ENCODE measurements at regions not wholly inside any gene's neighbourhood (a gene's known extent, or its start where the extent isn't known, plus 50 kb on each side); places are given as distances from the start of the nearest gene placed in this dataset.

DNA sequence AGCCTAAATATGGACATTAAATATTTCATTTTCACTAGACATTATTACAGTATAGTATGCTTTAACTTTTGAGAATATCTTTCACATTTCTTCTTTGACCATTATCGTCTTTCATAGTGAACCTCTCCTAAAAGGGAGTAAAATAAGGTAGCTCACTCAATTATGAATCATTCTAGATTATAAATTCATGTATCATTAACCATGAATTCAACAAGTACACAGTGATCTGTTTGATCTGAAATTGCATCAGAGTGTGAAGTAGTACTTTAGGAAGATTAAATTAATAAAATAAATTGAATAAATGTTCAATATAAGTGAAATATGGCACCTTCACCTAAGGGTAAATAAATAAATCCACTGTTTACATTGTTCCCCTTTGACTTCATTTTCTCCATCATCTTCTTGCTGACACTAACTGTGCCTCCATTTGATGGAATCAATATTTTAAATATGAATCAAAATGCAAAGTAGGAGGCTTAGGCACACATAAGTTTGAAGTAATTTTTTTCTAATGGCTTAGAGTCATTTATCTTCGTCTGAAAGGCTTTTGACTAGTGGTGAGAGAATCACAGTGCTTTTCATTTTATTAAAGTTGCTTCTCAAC, 174.1 kb upstream of the MDFIC2 start:
- no peaks in the 10 kb centered on the region for H3K4me1 ChIP-seq (replicated peaks in 1 of 2; ENCODE audit: control insufficient read depth in 2 of 2, insufficient read depth in 2 of 2, low read length in 2 of 2)
- DNase-seq (ENCODE audit: extremely low read depth in 1 of 4, low spot score in 3 of 4) (no peak), FAIRE-seq (no peak), ATAC-seq (no peak)
- no peaks in the 10 kb centered on the region for H3K9me3 ChIP-seq (replicated peaks; ENCODE audit: control insufficient read depth, insufficient read depth, low read depth, low read length)
- H3K36me3 ChIP-seq (ENCODE audit: control insufficient read depth, insufficient read depth, low read length), result no peaks in the 10 kb centered on the region
- no peaks in the 10 kb centered on the region for H3K27me3 ChIP-seq (ENCODE audit: control insufficient read depth in 2 of 2, insufficient read depth in 2 of 2, low read length in 2 of 2)
- no peak overlapping the region for H3K4me2 ChIP-seq (ENCODE audit: insufficient read depth, low read length)
- in situ Hi-C loops (cut with MboI) (no loop called here), intact Hi-C loops (cut with micrococcal nuclease) (no loop called here)
- no peak overlapping the region for H3K27ac ChIP-seq (ENCODE audit: extremely low read depth, low read depth, low read length)
- TF ChIP-seq ZNF436 (CRISPR knock-in tag; IDR thresholded peaks at IDR 0.05) (no peak), PCBP1 (IDR thresholded peaks at IDR 0.05; ENCODE audit: low read depth, low read length, poor library complexity, severe bottlenecking) (no peak), GATAD2B (IDR thresholded peaks at IDR 0.05; ENCODE audit: borderline replicate concordance) (no peak), ZNF696 (CRISPR knock-in tag; conservative IDR thresholded peaks at IDR 0.05) (no peak), BMI1 (IDR thresholded peaks at IDR 0.05; ENCODE audit: low read length) (no peak), C11orf30 (IDR thresholded peaks at IDR 0.05; ENCODE audit: low read depth) (no peak), CBX2 (IDR thresholded peaks at IDR 0.05; ENCODE audit: insufficient read depth, low read length, poor library complexity, severe bottlenecking) (no peak), CHCHD3 (CRISPR knock-in tag; IDR thresholded peaks at IDR 0.05) (no peak), NFE2 (IDR thresholded peaks at IDR 0.05; ENCODE audit: low read depth) (no peak)
- POLR2A ChIA-PET, result no interaction called here
- no peaks in the 10 kb centered on the region for H3K79me2 ChIP-seq (ENCODE audit: control insufficient read depth, insufficient read depth, low read length)
- no TSS peak for BruUV-seq (replicated peaks)
- 0% methylated on average over 2 of the region's 2 CpGs for WGBS (ENCODE audit: insufficient coverage, low coverage, missing lambda C conversion rate)
- H3K9ac ChIP-seq (ENCODE audit: insufficient read depth in 1 of 2, low read depth in 2 of 2, low read length in 2 of 2), result no peak overlapping the region
- no peak overlapping the region for H2AFZ ChIP-seq (ENCODE audit: low read depth, low read length)
- H3K4me3 ChIP-seq, result no peak overlapping the region
- no peaks in the 10 kb centered on the region for H4K20me1 ChIP-seq (replicated peaks; ENCODE audit: control insufficient read depth, insufficient read depth, low read length)
- H3K9me1 ChIP-seq (ENCODE audit: control insufficient read depth, insufficient read depth, low read length), result no peaks in the 10 kb centered on the region
- CTCF ChIA-PET (ENCODE audit: low intra/inter-chr PET ratio), result no interaction called here
